ENCODE measurements at regions not wholly inside any gene's neighbourhood (a gene's known extent, or its start where the extent isn't known, plus 50 kb on each side); places are given as distances from the start of the nearest gene placed in this dataset.

GRCh38 chr16:64242492-64242891 is 879.4 kb downstream of the CDH11 start:
- DNase-seq (ENCODE audit: low read depth), result no peak
- no peak overlapping the region for H3K4me3 ChIP-seq (ENCODE audit: low read depth, low read length)

GRCh38 chr16:64240586-64240985 is 881.3 kb downstream of the CDH11 start:
- no peak overlapping the region for H3K4me3 ChIP-seq (ENCODE audit: low read depth, low read length)
- no peak for DNase-seq (ENCODE audit: low read depth)

- H3K4me3 ChIP-seq (ENCODE audit: low read depth, low read length), result no peak overlapping the region
- DNase-seq (ENCODE audit: low read depth), result no peak
These were observed 883.3 kb downstream of the CDH11 start for GRCh38 chr16:64238571-64238970.

- H3K4me3 ChIP-seq (ENCODE audit: low read depth, low read length), result no peak overlapping the region
- no peak for DNase-seq (ENCODE audit: low read depth)
These were observed 885.5 kb downstream of the CDH11 start for GRCh38 chr16:64236316-64236715.

GRCh38 chr16:64234200-64234599 is 887.7 kb downstream of the CDH11 start:
- no peak overlapping the region for H3K4me3 ChIP-seq (ENCODE audit: low read depth, low read length)

GRCh38 chr16:64225696-64226095 is 896.2 kb downstream of the CDH11 start:
- DNase-seq (ENCODE audit: low read depth), result no peak
- no peak overlapping the region for H3K4me3 ChIP-seq (ENCODE audit: low read depth, low read length)

More at GRCh38 chr16:64234200-64234599, 887.7 kb downstream of the CDH11 start:
- no peak for DNase-seq (ENCODE audit: low read depth)

- no peak overlapping the region for H3K4me3 ChIP-seq (ENCODE audit: low read depth, low read length)
- no peak for DNase-seq (ENCODE audit: low read depth)
These were observed 896.8 kb downstream of the CDH11 start for GRCh38 chr16:64225036-64225435.

GRCh38 chr16:64217789-64218535 is 903.9 kb downstream of the CDH11 start:
- H3K4me3 ChIP-seq (ENCODE audit: low read depth, low read length), result no peak overlapping the region

GRCh38 chr16:64215730-64216129 is 906.1 kb downstream of the CDH11 start:
- no peak overlapping the region for H3K4me3 ChIP-seq (ENCODE audit: low read depth, low read length)
- DNase-seq (ENCODE audit: low read depth), result no peak

More at GRCh38 chr16:64217789-64218535, 903.9 kb downstream of the CDH11 start:
- DNase-seq (ENCODE audit: low read depth), result no peak

- no peak overlapping the region for H3K4me3 ChIP-seq (ENCODE audit: low read depth, low read length)
- DNase-seq (ENCODE audit: low read depth), result no peak
These were observed 910.5 kb downstream of the CDH11 start for GRCh38 chr16:64211331-64211730.

GRCh38 chr16:64206862-64207261 is 915.0 kb downstream of the CDH11 start:
- DNase-seq (ENCODE audit: low read depth), result peak; percentile 41
- H3K4me3 ChIP-seq (ENCODE audit: low read depth, low read length), result no peak overlapping the region

GRCh38 chr16:64203126-64203525 is 918.7 kb downstream of the CDH11 start:
- no peak overlapping the region for H3K4me3 ChIP-seq (ENCODE audit: low read depth, low read length)
- no peak for DNase-seq (ENCODE audit: low read depth)

GRCh38 chr16:64202571-64202970 is 919.3 kb downstream of the CDH11 start:
- DNase-seq (ENCODE audit: low read depth), result no peak
- no peak overlapping the region for H3K4me3 ChIP-seq (ENCODE audit: low read depth, low read length)

GRCh38 chr16:64196444-64196843 is 925.4 kb downstream of the CDH11 start:
- DNase-seq (ENCODE audit: low read depth), result peak; percentile 64
- no peak overlapping the region for H3K4me3 ChIP-seq (ENCODE audit: low read depth, low read length)

- no peak overlapping the region for H3K4me3 ChIP-seq (ENCODE audit: low read depth, low read length)
These were observed 935.9 kb downstream of the CDH11 start for GRCh38 chr16:64185954-64186353.

GRCh38 chr16:64184156-64184555 is 937.7 kb downstream of the CDH11 start:
- H3K4me3 ChIP-seq (ENCODE audit: low read depth, low read length), result no peak overlapping the region
- peak; percentile 49 for DNase-seq (ENCODE audit: low read depth)

More at GRCh38 chr16:64185954-64186353, 935.9 kb downstream of the CDH11 start:
- no peak for DNase-seq (ENCODE audit: low read depth)

GRCh38 chr16:64182985-64183384 is 938.9 kb downstream of the CDH11 start:
- peak; percentile 59 for DNase-seq (ENCODE audit: low read depth)

GRCh38 chr16:64181271-64181925 is 940.5 kb downstream of the CDH11 start:
- no peak overlapping the region for H3K4me3 ChIP-seq (ENCODE audit: low read depth, low read length)
- no peak for DNase-seq (ENCODE audit: low read depth)

More at GRCh38 chr16:64182985-64183384, 938.9 kb downstream of the CDH11 start:
- no peak overlapping the region for H3K4me3 ChIP-seq (ENCODE audit: low read depth, low read length)

GRCh38 chr16:64180136-64180900 is 941.5 kb downstream of the CDH11 start:
- no peak for DNase-seq (ENCODE audit: low read depth)
- no peak overlapping the region for H3K4me3 ChIP-seq (ENCODE audit: low read depth, low read length)

GRCh38 chr16:64174327-64174726 is 947.5 kb downstream of the CDH11 start:
- no peak overlapping the region for H3K4me3 ChIP-seq (ENCODE audit: low read depth, low read length)
- DNase-seq (ENCODE audit: low read depth), result no peak

All from skeletal muscle cell (primary cell).